MCF 10A (cell line): ENCODE measurements at regions not wholly inside any gene's neighbourhood (a gene's known extent, or its start where the extent isn't known, plus 50 kb on each side); places are given as distances from the start of the nearest gene placed in this dataset.

Experiments used
- BruUV-seq: library from RNA; stranded (reverse); fragments of 400-500 nt; replicated peaks from 2 replicates; lab custom pipeline; 2021; lab: Mats Ljungman, UMichigan
- CTCF ChIA-PET: fragments of 300-600 bp; sonication (Branson Sonifier 250); formaldehyde crosslinking; extraction: SDS; loops from one replicate; lab custom pipeline; 2021; ENCODE audit warnings: antibody characterized with exemption, inconsistent platforms; lab: Yijun Ruan, JAX
- POLR2A ChIA-PET: fragments of 300-600, 350-650 bp; sonication (Branson Sonifier 250); formaldehyde crosslinking; extraction: SDS; loops from one replicate; lab custom pipeline; 2020; ENCODE audit warnings: antibody characterized with exemption, inconsistent platforms; lab: Yijun Ruan, JAX
- DNase-seq: peaks from one replicate; pipeline ENCODE4 v3.0.0-alpha.2; 2018; ENCODE audit not compliant: unreplicated experiment
- H3K27ac Mint-ChIP-seq: one replicate; pipeline ENCODE4 v1.8.0; 2022; ENCODE audit warnings: mild to moderate bottlenecking, low read depth, mixed read lengths; ENCODE audit not compliant: unreplicated experiment
- H3K27me3 Mint-ChIP-seq: one replicate; pipeline ENCODE4 v1.8.0; 2022; ENCODE audit warnings: mixed read lengths; ENCODE audit not compliant: insufficient read depth, unreplicated experiment
- H3K36me3 Mint-ChIP-seq: one replicate; pipeline ENCODE4 v1.8.0; 2022; ENCODE audit warnings: mild to moderate bottlenecking, moderate library complexity, mixed read lengths; ENCODE audit not compliant: insufficient read depth, unreplicated experiment
- H3K4me1 Mint-ChIP-seq: one replicate; pipeline ENCODE4 v1.8.0; 2022; ENCODE audit warnings: mixed read lengths; ENCODE audit not compliant: insufficient read depth, unreplicated experiment
- H3K4me3 Mint-ChIP-seq: one replicate; pipeline ENCODE4 v1.8.0; 2022; ENCODE audit warnings: mild to moderate bottlenecking, moderate library complexity, mixed read lengths; ENCODE audit not compliant: unreplicated experiment
- H3K9me3 Mint-ChIP-seq: one replicate; pipeline ENCODE4 v1.8.0; 2022; ENCODE audit warnings: mixed read lengths; ENCODE audit not compliant: unreplicated experiment
- intact Hi-C: fragments of 100-400 bp; cut with micrococcal nuclease; formaldehyde crosslinking; loops from 2 replicates; pipeline ENCODE4 v1.14.1; 2022
- TF ChIP-seq, protein P1 (sequence below): fragments of 200-600 bp; IDR thresholded peaks from one replicate; pipeline ENCODE4 v1.8.0; 2022; ENCODE audit warnings: antibody characterized with exemption, mild to moderate bottlenecking; ENCODE audit not compliant: unreplicated experiment

DNA sequence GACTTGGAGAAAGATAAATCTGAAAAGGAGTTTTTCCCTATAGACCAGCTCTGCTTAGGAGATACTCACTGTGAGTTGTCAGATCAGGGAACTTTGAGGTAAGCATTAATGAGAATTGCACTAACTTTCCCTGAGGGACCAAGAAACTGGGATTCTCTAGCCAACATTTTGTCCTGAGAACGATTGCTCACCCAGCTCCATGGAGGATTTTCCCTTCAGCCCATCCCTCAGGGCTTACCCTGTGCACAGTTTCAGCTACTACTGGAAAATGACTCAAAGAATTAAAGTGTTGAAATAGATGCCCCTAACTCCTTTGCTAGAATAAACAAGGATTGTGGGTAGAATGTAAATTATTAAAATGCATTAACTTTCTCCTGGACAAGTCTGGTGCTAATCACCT is 237.2 kb upstream of the IL12B start:
- CTCF ChIA-PET: interaction anchor here (0.9 to 1.7 kb wide), 3 partner anchors 35 to 420 kb away, joined by 3 to 5 read pairs (median 4); no protein-coding TSS in a partner anchor
- H3K36me3 Mint-ChIP-seq: no peaks in the 10 kb centered on the region
- POLR2A ChIA-PET: interaction anchor here (0.8 to 1.4 kb wide), 4 partner anchors 13 to 168 kb away, joined by 3 to 8 read pairs (median 4); no protein-coding TSS in a partner anchor
- H3K4me1 Mint-ChIP-seq: peaks cover 5% of the 10 kb centered on the region
- no peaks in the 10 kb centered on the region for H3K27me3 Mint-ChIP-seq
- no peak overlapping the region for H3K4me3 Mint-ChIP-seq
- TF ChIP-seq, protein P1, sequence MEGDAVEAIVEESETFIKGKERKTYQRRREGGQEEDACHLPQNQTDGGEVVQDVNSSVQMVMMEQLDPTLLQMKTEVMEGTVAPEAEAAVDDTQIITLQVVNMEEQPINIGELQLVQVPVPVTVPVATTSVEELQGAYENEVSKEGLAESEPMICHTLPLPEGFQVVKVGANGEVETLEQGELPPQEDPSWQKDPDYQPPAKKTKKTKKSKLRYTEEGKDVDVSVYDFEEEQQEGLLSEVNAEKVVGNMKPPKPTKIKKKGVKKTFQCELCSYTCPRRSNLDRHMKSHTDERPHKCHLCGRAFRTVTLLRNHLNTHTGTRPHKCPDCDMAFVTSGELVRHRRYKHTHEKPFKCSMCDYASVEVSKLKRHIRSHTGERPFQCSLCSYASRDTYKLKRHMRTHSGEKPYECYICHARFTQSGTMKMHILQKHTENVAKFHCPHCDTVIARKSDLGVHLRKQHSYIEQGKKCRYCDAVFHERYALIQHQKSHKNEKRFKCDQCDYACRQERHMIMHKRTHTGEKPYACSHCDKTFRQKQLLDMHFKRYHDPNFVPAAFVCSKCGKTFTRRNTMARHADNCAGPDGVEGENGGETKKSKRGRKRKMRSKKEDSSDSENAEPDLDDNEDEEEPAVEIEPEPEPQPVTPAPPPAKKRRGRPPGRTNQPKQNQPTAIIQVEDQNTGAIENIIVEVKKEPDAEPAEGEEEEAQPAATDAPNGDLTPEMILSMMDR: no peak
- no TSS peak for BruUV-seq
- peak overlapping the region; percentile 24 for H3K27ac Mint-ChIP-seq
- peak; percentile 67 for DNase-seq
- intact Hi-C loops: no loop called here
- no peaks in the 10 kb centered on the region for H3K9me3 Mint-ChIP-seq

DNA sequence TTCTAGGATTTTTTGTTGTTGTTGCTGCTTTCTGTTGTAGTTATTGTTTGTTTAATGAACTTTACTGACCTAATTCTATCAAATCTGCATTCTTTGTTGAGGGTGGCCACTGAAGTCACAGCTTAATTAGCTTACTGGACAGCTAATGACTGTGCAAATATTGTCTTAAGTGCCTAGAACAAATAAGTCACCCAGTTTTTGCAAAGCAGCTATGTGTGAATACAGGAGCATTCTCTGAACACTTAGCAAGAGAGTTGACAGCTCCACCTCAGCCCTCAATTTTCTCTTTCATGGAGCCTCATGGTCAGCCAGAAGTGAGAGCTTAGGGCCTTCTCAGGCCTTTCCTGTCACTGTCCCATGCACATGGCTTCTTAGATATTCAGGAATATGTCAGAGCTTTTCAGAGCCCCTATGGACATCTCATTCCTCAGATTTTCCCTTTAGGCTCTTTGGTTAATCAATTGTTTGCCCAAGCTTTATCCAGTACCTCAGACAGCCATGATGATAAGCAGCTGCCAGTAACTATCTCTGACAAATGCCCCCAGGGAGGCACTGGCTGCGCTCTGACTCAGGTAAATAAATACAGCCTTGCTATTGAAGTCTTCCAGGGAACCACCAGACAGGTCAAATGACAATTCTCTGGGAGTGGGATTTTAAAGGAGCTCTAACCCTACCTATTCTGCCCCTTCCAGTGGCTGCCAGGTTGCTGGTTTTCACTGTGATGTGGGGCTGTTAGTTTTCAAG is 241.4 kb upstream of the IL12B start:
- intact Hi-C loops: no loop called here

DNA sequence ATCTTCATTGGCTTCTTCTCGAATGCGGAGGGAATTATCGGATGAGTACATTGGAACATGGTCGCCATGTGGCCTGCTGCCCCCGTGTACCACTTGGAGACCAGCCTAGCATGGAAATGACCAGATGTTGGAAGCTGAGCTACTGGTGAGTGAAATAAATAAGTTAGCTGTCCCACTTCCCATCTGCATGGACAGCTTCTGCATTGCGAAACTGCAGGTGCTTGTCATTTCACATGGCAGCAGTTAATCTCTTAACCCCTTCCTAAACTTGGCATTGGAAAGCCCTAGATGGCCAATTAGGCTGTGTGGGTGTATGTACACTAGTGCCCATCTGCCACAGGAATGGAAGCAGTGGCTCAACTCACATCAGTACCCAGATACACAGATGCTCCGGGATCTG is 246.6 kb upstream of the IL12B start:
- Mint-ChIP-seq H3K27me3 (no peaks in the 10 kb centered on the region), H3K36me3 (no peaks in the 10 kb centered on the region), H3K4me1 (peaks cover 6% of the 10 kb centered on the region)

More for the DNA sequence above, 241.4 kb upstream of the IL12B start:
- no TSS peak for BruUV-seq
- Mint-ChIP-seq H3K27ac (no peak overlapping the region), H3K9me3 (no peaks in the 10 kb centered on the region), H3K36me3 (no peaks in the 10 kb centered on the region), H3K4me1 (peaks cover 5% of the 10 kb centered on the region), H3K27me3 (no peaks in the 10 kb centered on the region), H3K4me3 (no peak overlapping the region)
- ChIA-PET CTCF (interaction anchor here (0.6 to 1.3 kb wide), 5 partner anchors 9 to 416 kb away, joined by 3 to 9 read pairs (median 6); no protein-coding TSS in a partner anchor), POLR2A (interaction anchor here (1.0 to 2.7 kb wide), 3 partner anchors 9 to 88 kb away, joined by 3 to 11 read pairs (median 5); no protein-coding TSS in a partner anchor)
- peak; percentile 51 for DNase-seq
- TF ChIP-seq, protein P1: no peak

More for the DNA sequence above, 246.6 kb upstream of the IL12B start:
- POLR2A ChIA-PET: interaction anchor here (1.5 kb wide), 1 partner anchor 38 kb away, joined by 3 read pairs; no protein-coding TSS in a partner anchor
- Mint-ChIP-seq H3K9me3 (no peaks in the 10 kb centered on the region), H3K27ac (no peak overlapping the region), H3K4me3 (no peak overlapping the region)
- intact Hi-C loops: no loop called here
- CTCF ChIA-PET: interaction anchor here (0.6 to 0.7 kb wide), 2 partner anchors 25 to 388 kb away, joined by 3 read pairs; no protein-coding TSS in a partner anchor
- TF ChIP-seq, protein P1: no peak
- DNase-seq: no peak
- BruUV-seq: no TSS peak
